Stimulated activated CD8-positive, alpha-beta memory T cell treated with anti-CD3 and anti-CD28 coated beads, Interleukin-7, amount 100 ng/mL, for 24 hours (primary cell): ENCODE measurements at regions not wholly inside any gene's neighbourhood (a gene's known extent, or its start where the extent isn't known, plus 50 kb on each side); places are given as distances from the start of the nearest gene placed in this dataset.

Source experiments
- DNase-seq: peaks from one replicate; pipeline ENCODE4 v3.0.0-alpha.2; 2020; ENCODE audit warnings: low read depth

- DNase-seq: no peak
These were observed 95.5 kb downstream of the CEBPB start for GRCh38 chr20:50286174-50286511.

- no peak for DNase-seq
These were observed 96.0 kb downstream of the CEBPB start for GRCh38 chr20:50286609-50287008.

DNA sequence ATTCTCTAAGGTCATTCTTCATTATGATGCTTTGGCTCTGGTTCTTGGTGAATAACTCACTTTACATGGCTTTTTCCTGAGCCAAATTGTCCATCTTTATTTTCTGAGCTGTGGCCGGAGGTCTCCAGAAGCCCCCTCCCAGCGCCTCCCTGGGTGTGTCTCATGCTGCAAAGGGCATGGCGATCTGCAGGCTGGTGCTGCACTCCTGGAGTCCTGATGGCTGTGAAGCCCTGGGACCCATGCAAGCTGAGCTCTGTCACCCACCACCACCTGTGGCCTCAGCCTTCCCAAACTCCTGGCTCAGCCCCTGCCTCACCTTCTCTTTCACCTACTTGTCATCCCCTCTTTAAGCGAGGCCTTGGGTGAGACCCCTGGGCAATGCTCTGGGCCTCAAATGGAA, 96.9 kb downstream of the CEBPB start:
- DNase-seq: no peak

- DNase-seq: no peak
These were observed 97.5 kb downstream of the CEBPB start for GRCh38 chr20:50288128-50288623.

DNA sequence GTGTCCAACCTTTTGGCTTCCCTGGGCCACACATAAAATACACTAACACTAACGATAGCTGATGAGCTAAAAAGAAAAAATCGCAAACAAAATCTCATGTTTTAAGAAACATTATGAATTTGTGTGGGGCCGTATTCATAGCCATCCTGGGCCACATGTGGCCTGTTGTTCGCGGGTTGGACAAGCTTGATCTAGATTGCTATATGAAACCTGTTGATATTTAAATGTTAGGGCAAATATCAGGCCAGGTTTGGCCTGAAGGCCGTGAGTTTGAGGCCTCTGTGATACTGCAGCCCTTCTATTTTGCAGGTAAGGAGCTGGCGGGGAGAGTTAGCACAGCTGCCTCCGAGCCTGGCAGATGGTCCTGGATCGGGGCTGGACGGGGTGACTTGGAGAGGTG, 99.0 kb downstream of the CEBPB start:
- DNase-seq: no peak

DNA sequence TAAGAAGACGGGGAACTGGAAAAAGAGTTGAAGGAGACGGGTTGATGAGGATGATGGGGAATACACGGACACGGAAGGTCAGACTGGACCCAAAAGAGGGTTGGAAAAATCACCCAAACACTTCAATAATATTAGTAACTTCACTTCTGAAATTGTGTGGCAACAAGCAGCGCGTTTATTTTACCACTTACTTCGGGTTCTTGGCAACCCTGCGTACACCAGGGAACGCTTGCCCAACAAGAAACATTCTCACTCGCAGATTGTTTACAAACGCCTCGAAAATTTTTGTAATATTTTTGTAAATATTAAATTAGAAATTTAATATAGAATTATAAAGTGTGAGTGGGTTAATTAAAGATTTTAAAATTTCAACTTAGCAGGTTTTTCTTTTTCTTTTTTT, 99.5 kb downstream of the CEBPB start:
- DNase-seq: no peak

DNA sequence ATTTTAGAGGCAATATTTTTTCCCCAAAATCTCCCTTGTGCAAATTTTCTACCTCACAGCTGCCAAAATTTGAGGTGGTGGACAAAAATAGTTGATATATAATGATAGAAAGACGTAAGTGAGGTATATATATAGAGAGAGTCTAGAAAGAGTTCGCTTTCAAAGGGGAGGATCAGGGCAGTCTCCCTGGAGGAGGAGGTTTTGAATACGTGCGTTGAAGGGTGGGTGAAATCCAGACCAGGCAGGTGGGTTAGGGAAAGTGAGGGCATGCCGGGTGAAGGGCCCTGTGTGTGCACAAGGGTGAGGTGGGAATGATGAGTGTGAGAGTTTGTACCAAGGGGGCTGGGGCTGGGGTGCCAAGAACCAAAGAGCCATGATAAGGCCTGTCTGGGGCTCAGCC, 100.2 kb downstream of the CEBPB start:
- no peak for DNase-seq

DNA sequence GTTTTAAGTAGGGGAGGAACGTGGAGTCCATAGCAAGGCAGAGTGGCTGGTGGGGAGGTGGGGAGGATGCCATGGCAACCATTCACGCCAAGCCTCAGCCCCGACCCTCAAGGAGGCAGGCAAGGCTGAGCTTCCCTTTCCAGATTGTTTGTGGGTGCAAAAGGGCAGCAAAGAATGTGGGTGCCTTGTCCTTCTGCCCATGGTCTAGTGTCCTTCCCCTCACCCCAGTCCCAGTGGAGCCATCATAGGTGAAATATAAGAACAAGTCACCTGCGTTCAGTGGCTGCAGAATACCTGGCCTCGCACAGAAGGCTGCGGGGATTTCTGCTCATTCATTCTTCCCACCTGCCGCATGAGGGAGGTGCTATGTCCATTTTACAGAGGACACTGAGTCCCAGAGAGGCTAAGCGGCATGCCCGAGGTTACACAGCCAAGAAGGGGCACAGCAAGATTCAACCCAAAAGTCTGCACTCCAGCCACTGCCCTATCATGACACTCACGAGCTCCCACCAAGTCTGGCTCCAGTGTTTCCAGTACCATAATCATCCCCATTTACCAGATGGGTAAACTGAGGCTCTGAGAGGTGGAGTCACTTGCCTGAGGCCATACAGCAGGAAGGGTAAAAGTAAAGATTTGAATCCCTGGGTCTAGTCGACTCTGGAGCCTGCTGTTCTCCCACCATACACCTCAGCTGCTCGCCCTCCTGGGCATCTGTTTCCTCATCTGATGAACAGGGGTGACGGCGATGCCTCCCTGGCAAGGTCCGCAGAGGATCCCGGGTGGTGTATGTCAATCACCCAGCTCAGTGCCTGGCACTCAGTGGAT, 100.8 kb downstream of the CEBPB start:
- DNase-seq: no peak

DNA sequence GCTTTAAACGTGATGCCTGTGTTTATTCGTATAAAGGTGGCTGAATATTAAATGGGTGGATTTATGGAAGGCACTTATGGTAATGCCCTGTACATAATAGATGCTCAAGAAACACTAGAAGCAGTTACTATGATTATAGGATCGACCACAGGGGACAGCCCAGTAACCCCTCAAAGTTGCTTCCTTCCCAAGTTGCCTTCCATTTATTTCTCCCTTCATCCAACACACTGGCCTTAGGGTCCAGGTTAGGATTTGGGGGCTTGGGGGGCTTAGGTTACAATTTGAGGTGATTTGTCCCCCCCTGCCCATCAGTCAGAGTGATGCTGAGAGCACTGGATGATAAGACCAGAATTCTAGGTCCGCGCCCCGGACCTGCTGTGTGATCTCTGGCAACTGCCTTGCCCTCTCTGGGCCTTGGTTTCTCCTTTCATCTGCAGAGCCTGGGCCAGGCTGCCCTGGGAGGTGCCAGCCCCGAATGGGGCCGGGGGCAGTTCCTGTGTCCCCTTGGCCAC, 101.5 kb downstream of the CEBPB start:
- no peak for DNase-seq

DNA sequence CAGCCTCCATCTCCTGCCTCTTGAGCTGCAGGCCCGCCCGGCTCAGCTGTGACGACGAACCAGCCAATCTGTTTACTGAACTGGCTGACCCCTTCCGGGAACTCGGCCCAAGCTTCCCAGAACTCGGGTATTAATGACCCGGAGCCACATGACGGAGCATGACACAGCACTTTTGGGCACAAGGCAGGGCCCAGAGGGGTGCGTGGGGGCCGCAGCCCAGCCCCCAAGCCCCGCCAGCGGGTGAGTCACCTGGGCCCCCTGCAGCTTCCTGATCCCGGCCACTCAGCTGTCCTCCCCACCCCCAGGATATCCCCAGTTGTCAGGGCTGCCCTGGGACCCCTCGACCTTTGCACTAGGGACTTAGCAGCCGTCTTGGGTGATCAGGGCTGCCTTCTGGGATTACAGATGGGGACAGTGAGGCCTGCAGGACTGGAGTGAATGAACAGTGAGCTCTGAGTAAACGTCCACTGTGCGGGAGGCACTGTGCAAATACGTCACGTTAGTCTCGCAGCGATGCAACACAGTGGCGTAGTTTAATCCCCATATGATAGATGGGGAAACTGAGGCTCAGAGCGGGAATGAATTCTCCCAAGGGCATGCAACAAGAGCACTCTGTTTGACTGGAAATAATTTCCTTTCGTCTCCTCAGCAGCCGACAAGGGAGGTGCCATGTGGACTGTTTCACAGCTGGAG, 102.1 kb downstream of the CEBPB start:
- DNase-seq: no peak

DNA sequence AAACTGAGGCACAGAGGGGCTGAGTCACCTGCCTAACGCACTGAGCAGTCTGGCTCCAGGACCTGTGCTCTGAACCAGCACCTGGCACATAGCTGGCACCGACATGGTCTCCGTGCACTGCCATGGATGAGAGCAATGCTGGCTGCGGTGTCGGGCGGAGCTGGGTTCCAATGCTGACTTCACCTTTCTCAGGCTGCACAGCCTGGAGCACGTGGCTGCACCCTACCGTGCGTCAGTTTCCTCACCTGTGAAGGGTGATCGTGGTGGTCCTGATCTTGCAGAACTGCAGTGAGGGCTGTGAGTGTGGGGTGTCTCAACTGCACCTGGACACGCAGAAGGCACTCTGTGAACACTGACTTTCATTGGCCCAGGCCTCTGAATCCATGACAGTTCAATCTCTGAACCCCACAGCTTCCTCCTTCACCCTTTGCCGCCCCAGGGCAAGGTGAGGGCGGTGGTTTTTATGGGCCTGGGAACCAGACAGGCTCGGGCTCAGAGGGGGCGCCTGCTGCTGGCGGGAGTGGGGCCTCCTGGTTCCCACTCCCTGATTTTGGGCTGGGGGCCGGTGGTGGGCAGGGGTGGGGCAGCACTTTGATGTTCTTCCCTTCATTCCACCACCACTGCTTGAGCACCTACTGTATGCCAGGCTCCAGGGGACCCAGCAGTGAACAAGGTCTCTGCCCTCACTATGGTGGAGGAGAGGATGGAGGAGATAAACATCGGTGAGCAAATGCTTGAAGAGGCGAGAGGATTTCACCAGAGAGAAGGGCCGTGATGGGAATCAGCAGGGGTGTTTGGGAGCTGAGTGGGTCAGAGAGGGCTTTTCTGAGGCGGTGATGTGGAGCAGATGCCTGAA, 102.9 kb downstream of the CEBPB start:
- no peak for DNase-seq

DNA sequence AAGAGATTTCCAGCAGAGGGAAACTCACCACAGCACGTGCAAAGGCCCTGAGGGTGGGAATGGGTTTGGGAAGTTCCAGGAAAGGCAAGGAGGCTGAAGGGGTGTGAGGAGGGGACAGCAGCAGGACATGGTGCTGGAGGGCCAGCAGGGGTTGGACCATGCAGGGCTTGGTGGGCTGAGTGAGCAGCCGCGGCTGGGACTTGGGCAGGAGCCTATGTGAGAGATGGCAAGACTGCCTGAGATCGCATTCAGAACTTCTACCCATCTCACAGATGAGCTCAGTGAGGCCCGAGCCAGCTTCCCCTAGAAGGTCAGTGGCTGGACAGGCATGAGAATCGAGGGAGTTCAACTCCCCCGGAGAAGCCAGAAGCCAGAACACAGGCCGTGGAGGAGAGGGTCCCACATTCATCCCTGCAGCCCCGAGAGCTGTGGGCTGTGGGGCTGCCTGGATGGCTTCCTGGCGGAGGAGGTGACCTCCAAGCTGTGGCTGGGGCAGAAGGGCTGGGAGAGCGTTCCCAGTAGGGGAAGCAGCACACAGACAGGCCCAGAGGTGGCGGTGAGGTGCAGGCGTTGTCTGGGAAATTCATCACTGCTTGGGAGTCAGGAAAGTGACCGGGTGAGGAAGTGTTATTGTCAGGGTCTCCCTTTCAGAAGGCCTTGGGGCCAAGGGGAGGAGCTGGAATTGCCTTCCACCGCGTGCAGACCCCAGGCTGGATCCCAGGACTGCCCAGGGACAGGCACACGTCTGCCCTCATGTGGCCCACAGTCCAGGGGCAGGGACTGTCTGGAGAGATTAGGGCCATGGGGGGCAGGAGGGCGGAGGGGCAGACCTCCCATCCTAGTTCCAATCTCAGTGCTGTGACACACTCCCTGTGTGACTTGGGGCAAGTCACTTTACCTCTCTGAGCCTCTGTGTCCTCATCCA, 103.8 kb downstream of the CEBPB start:
- DNase-seq: no peak

DNA sequence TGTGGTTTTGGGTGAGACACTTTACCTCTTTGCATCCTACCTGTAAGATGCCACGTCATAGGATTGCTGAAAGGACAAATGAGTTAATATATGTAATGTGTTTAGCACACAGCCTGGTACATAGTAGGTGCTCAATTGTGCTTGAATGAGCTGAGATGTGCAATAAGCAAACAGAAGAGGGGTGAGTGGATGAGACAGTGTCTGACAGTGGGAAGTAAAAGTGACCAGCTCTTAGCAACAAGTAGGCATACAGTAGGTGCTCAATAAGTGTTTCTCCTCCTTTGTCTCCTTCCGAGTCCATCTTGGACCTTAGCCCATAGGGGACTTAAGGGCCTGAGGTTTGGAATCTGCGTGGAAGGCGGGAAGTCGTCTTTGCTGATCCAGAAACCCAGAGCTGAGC, 104.7 kb downstream of the CEBPB start:
- DNase-seq: no peak

- no peak for DNase-seq
These were observed 105.3 kb downstream of the CEBPB start for GRCh38 chr20:50295762-50296449.

- DNase-seq: no peak
These were observed 106.1 kb downstream of the CEBPB start for GRCh38 chr20:50296450-50297375.

- no peak for DNase-seq
These were observed 107.1 kb downstream of the CEBPB start for GRCh38 chr20:50297498-50298376.

- DNase-seq: no peak
These were observed 108.1 kb downstream of the CEBPB start for GRCh38 chr20:50298554-50299324.

- no peak for DNase-seq
These were observed 108.6 kb downstream of the CEBPB start for GRCh38 chr20:50299325-50299629.
